ENCODE measurements at regions not wholly inside any gene's neighbourhood (a gene's known extent, or its start where the extent isn't known, plus 50 kb on each side); places are given as distances from the start of the nearest gene placed in this dataset.

GRCh38 chr18:26648509-26649192, 100.3 kb upstream of the KCTD1 start:
- intact Hi-C loops (cut with DNase I) = no loop called here
- Histone ChIP-seq H3K4me3 (no peak overlapping the region), H3K27ac (no peak overlapping the region), H3K36me3 (no peaks in the 10 kb centered on the region), H3K27me3 (no peaks in the 10 kb centered on the region), H3K9me3 (no peaks in the 10 kb centered on the region), H3K4me1 (no peaks in the 10 kb centered on the region)
- TF ChIP-seq POLR2AphosphoS5 (IDR thresholded peaks at IDR 0.05; ENCODE audit: insufficient read depth in 1 of 2, low read depth in 1 of 2) (no peak), CTCF (IDR thresholded peaks at IDR 0.05) (no peak), POLR2A (IDR thresholded peaks at IDR 0.05) (no peak)
- no peak for DNase-seq (ENCODE audit: extremely low spot score in 2 of 2)

GRCh38 chr18:26646901-26647300, 98.5 kb upstream of the KCTD1 start:
- Histone ChIP-seq H3K27me3 (no peaks in the 10 kb centered on the region), H3K4me1 (no peaks in the 10 kb centered on the region), H3K9me3 (no peaks in the 10 kb centered on the region), H3K36me3 (no peaks in the 10 kb centered on the region), H3K4me3 (no peak overlapping the region), H3K27ac (no peak overlapping the region)
- intact Hi-C loops (cut with DNase I) = no loop called here
- no peak for TF ChIP-seq POLR2AphosphoS5 (IDR thresholded peaks at IDR 0.05; ENCODE audit: insufficient read depth in 1 of 2, low read depth in 1 of 2)
- DNase-seq (ENCODE audit: extremely low spot score in 2 of 2) = no peak

GRCh38 chr18:26642440-26643348, 94.3 kb upstream of the KCTD1 start:
- no peak for DNase-seq (ENCODE audit: extremely low spot score in 2 of 2)
- H3K9me3 ChIP-seq = no peaks in the 10 kb centered on the region
- H3K4me1 ChIP-seq = no peaks in the 10 kb centered on the region
- H3K27ac ChIP-seq = no peak overlapping the region
- H3K27me3 ChIP-seq = no peaks in the 10 kb centered on the region
- H3K4me3 ChIP-seq = no peak overlapping the region
- no peaks in the 10 kb centered on the region for H3K36me3 ChIP-seq
- no peak for TF ChIP-seq POLR2AphosphoS5 (IDR thresholded peaks at IDR 0.05; ENCODE audit: insufficient read depth in 1 of 2, low read depth in 1 of 2)
- no peak for TF ChIP-seq CTCF (IDR thresholded peaks at IDR 0.05)
- no peak for TF ChIP-seq POLR2A (IDR thresholded peaks at IDR 0.05)
- intact Hi-C loops (cut with DNase I) = no loop called here

GRCh38 chr18:26640541-26640940, 92.2 kb upstream of the KCTD1 start:
- H3K4me3 ChIP-seq = no peak overlapping the region
- no peaks in the 10 kb centered on the region for H3K27me3 ChIP-seq
- H3K36me3 ChIP-seq = no peaks in the 10 kb centered on the region
- intact Hi-C loops (cut with DNase I) = no loop called here
- no peak overlapping the region for H3K27ac ChIP-seq
- TF ChIP-seq POLR2A (IDR thresholded peaks at IDR 0.05) = no peak
- no peaks in the 10 kb centered on the region for H3K4me1 ChIP-seq
- no peaks in the 10 kb centered on the region for H3K9me3 ChIP-seq
- DNase-seq (ENCODE audit: extremely low spot score in 2 of 2) = no peak

- Histone ChIP-seq H3K4me3 (no peak overlapping the region), H3K4me1 (no peaks in the 10 kb centered on the region), H3K27me3 (no peaks in the 10 kb centered on the region), H3K9me3 (no peaks in the 10 kb centered on the region), H3K27ac (no peak overlapping the region), H3K36me3 (no peaks in the 10 kb centered on the region)
- TF ChIP-seq POLR2AphosphoS5 (IDR thresholded peaks at IDR 0.05; ENCODE audit: insufficient read depth in 1 of 2, low read depth in 1 of 2) (no peak), POLR2A (IDR thresholded peaks at IDR 0.05) (no peak), CTCF (IDR thresholded peaks at IDR 0.05) (no peak)
- no peak for DNase-seq (ENCODE audit: extremely low spot score in 2 of 2)
- intact Hi-C loops (cut with DNase I) = no loop called here
Measured at GRCh38 chr18:26639149-26639548, 90.8 kb upstream of the KCTD1 start.

- intact Hi-C loops (cut with DNase I) = no loop called here
- Histone ChIP-seq H3K36me3 (no peaks in the 10 kb centered on the region), H3K4me3 (no peak overlapping the region), H3K9me3 (no peaks in the 10 kb centered on the region), H3K4me1 (no peaks in the 10 kb centered on the region), H3K27me3 (no peaks in the 10 kb centered on the region), H3K27ac (no peak overlapping the region)
- TF ChIP-seq POLR2A (IDR thresholded peaks at IDR 0.05) (no peak), CTCF (IDR thresholded peaks at IDR 0.05) (no peak), POLR2AphosphoS5 (IDR thresholded peaks at IDR 0.05; ENCODE audit: insufficient read depth in 1 of 2, low read depth in 1 of 2) (no peak)
- DNase-seq (ENCODE audit: extremely low spot score in 2 of 2) = no peak
Measured at GRCh38 chr18:26637983-26638382, 89.6 kb upstream of the KCTD1 start.
